Cardiac muscle cell (in vitro differentiated cells and primary cell): ENCODE measurements at regions not wholly inside any gene's neighbourhood (a gene's known extent, or its start where the extent isn't known, plus 50 kb on each side); places are given as distances from the start of the nearest gene placed in this dataset.

ENCODE experiments used
- DNase-seq, 2 donors: peaks; one replicate each; pipeline versions ENCODE4 v3.0.0 to v3.0.0-alpha.2; 2010 to 2017; ENCODE audit warnings: low read depth in 1 of 2, low spot score in 1 of 2
- H3K27ac ChIP-seq: fragments of 200-600 bp; sonication (generic); 2 replicates; pipeline ENCODE4 v1.5.1; 2016
- H3K27me3 ChIP-seq: fragments of 200-600 bp; sonication (generic); 2 replicates; pipeline ENCODE4 v1.6.0; 2016; ENCODE audit warnings: control low read depth
- H3K36me3 ChIP-seq: fragments of 200-600 bp; sonication (generic); 2 replicates; pipeline ENCODE4 v1.5.1; 2016; ENCODE audit warnings: control low read depth
- H3K4me1 ChIP-seq: fragments of 200-600 bp; sonication (generic); 2 replicates; pipeline ENCODE4 v1.8.1; 2017; ENCODE audit warnings: low read depth, mild to moderate bottlenecking, mixed run types
- H3K4me3 ChIP-seq: fragments of 200-600 bp; sonication (generic); 2 replicates; pipeline ENCODE4 v1.5.1; 2016; ENCODE audit warnings: mild to moderate bottlenecking
- H3K9me3 ChIP-seq: fragments of 200-600 bp; sonication (generic); 2 replicates; pipeline ENCODE4 v1.5.1; 2017; ENCODE audit warnings: low read depth, mild to moderate bottlenecking, control low read depth
- TF ChIP-seq, protein P1 (sequence below): IDR thresholded peaks from 2 replicates; pipeline ENCODE4 v1.5.1; 2012; ENCODE audit warnings: low read depth, mild to moderate bottlenecking, low read length

GRCh38 chr12:105865886-105866285 is 272.9 kb downstream of the NUAK1 start:
- Histone ChIP-seq H3K36me3 (no peaks in the 10 kb centered on the region), H3K9me3 (no peaks in the 10 kb centered on the region), H3K27me3 (no peaks in the 10 kb centered on the region), H3K4me1 (no peaks in the 10 kb centered on the region), H3K27ac (no peak overlapping the region), H3K4me3 (no peak overlapping the region)
- TF ChIP-seq, protein P1, sequence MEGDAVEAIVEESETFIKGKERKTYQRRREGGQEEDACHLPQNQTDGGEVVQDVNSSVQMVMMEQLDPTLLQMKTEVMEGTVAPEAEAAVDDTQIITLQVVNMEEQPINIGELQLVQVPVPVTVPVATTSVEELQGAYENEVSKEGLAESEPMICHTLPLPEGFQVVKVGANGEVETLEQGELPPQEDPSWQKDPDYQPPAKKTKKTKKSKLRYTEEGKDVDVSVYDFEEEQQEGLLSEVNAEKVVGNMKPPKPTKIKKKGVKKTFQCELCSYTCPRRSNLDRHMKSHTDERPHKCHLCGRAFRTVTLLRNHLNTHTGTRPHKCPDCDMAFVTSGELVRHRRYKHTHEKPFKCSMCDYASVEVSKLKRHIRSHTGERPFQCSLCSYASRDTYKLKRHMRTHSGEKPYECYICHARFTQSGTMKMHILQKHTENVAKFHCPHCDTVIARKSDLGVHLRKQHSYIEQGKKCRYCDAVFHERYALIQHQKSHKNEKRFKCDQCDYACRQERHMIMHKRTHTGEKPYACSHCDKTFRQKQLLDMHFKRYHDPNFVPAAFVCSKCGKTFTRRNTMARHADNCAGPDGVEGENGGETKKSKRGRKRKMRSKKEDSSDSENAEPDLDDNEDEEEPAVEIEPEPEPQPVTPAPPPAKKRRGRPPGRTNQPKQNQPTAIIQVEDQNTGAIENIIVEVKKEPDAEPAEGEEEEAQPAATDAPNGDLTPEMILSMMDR, result no peak
- DNase-seq, result no peak

DNA sequence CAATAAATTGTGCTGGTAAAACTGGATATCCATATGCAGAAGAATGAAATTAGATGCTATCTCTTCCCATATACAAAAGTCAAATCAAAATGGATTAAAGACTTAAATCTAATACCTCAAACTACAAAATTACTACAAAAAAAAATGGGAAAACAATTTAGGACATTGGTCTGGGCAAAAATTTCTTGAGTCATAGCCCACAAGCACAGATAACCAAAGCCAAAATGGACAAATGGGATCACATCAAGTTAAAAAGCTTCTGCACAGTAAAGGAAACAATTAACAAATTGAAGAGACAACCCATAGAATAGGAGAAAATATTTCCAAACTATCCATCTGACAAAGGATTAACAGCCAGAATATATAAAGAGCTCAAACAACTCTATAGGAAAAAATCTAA is 264.6 kb downstream of the NUAK1 start:
- TF ChIP-seq, protein P1, result no peak
- no peak overlapping the region for H3K4me3 ChIP-seq
- H3K36me3 ChIP-seq, result no peaks in the 10 kb centered on the region
- H3K27me3 ChIP-seq, result no peaks in the 10 kb centered on the region
- H3K27ac ChIP-seq, result no peak overlapping the region
- peak in 1 of 2 donors; percentile 11 for DNase-seq
- H3K9me3 ChIP-seq, result no peaks in the 10 kb centered on the region
- no peaks in the 10 kb centered on the region for H3K4me1 ChIP-seq

GRCh38 chr12:105876396-105876927 is 262.3 kb downstream of the NUAK1 start:
- no peaks in the 10 kb centered on the region for H3K9me3 ChIP-seq
- no peak overlapping the region for H3K27ac ChIP-seq
- no peak overlapping the region for H3K4me3 ChIP-seq
- TF ChIP-seq, protein P1, result no peak
- H3K27me3 ChIP-seq, result no peaks in the 10 kb centered on the region
- H3K4me1 ChIP-seq, result no peaks in the 10 kb centered on the region
- DNase-seq, result no peak
- H3K36me3 ChIP-seq, result no peaks in the 10 kb centered on the region

DNA sequence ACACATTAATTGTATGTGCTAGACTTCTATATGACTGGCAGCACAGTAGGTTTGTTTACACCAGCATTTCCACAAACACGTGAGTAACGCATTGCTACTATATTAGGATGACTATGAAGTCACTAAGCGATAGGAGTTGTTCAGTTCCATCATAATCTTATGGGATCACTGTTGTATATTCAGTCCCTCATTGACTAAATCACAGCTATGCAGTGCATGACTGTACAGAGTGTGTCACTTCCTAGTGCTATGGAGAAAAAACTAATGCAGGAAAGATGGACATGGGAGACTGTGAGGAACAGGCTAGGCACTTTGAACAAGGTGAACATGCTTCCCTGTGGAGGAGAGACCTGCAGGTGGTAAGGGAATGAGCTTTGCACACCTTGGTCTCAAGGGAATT is 259.8 kb downstream of the NUAK1 start:
- Histone ChIP-seq H3K4me3 (no peak overlapping the region), H3K4me1 (no peaks in the 10 kb centered on the region), H3K27ac (no peak overlapping the region), H3K9me3 (no peaks in the 10 kb centered on the region), H3K36me3 (no peaks in the 10 kb centered on the region), H3K27me3 (no peaks in the 10 kb centered on the region)
- no peak for DNase-seq
- TF ChIP-seq, protein P1, result no peak

- no peak for DNase-seq
- Histone ChIP-seq H3K9me3 (no peaks in the 10 kb centered on the region), H3K4me1 (no peaks in the 10 kb centered on the region), H3K27me3 (no peaks in the 10 kb centered on the region), H3K36me3 (no peaks in the 10 kb centered on the region), H3K4me3 (no peak overlapping the region), H3K27ac (no peak overlapping the region)
- TF ChIP-seq, protein P1, result no peak
Observed at GRCh38 chr12:105880824-105881388, 257.8 kb downstream of the NUAK1 start.

- Histone ChIP-seq H3K4me3 (no peak overlapping the region), H3K36me3 (no peaks in the 10 kb centered on the region), H3K27me3 (no peaks in the 10 kb centered on the region), H3K27ac (no peak overlapping the region), H3K4me1 (no peaks in the 10 kb centered on the region), H3K9me3 (no peaks in the 10 kb centered on the region)
- DNase-seq, result peak in 1 of 2 donors; percentile 47
- TF ChIP-seq, protein P1, result no peak
Observed at GRCh38 chr12:105882404-105882803, 256.4 kb downstream of the NUAK1 start.
